HPDE6-E6E7 (cell line): ENCODE measurements at regions not wholly inside any gene's neighbourhood (a gene's known extent, or its start where the extent isn't known, plus 50 kb on each side); places are given as distances from the start of the nearest gene placed in this dataset.

Experiments used
- DNase-seq: peaks from one replicate; pipeline ENCODE4 v3.0.0; 2011; ENCODE audit warnings: missing footprints; ENCODE audit errors: extremely low spot score

DNA sequence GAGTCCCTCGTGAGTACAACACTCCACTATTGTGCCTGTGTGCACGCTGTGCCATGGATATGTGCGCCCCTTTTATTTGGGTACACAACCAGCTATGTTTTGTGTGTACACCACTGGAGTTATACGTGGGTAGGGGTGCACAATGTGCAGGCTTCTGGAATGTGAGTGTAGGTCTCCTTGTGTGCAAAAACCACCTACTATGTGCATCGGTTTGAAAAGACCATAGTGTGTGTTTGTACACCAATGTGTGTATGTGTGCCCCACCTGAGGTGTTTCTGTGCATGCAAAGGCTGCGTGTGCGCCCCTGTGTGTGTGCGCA lies 86.4 kb upstream of the ALDH1L1 start:
- no peak for DNase-seq

DNA sequence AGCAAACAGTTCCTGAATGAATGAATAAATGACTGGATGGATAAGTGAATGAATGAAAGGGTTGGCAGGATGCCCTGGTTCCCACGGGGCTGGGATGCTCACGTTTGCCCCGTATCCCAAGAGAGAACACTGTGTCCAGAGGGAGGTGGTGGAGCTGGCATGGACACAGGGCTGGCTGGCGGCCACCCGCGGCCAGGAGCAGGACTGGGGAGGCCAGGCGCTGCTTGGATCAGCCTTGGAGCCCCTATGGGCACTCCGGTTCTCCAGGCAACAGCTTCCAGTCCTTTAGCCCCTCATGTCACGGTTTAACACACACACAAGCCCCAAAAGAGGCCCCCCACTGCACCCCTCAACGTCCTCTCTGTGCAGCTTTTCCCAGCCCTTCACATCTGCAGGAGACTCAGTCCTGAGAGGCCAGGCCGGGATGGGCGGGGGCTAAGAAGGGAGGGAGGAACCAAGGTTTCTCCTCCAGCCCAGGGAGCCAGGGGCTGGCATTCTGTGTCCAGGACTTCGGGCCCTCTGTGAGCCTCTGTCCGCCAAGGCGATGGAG lies 86.0 kb upstream of the ALDH1L1 start:
- no peak for DNase-seq

DNA sequence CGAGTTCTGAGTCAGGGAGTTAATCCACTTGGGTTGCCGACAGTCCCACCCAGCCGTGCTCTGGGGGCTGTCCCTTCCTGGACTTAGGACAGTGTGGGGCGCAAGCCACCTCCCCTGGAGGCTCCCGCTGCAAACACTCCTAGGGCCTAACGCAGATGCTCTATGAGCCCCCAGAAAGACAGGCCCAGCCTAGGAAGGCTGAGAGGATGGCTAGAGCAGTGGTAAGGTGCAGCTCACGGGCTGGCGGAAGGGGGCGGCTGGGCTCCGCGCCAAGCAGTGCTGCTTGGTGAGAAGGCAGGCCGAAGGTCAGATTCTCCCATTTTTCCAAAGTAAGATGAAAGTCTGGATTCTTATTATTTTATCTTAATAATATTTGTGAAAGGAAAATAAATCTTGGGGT lies 84.6 kb upstream of the ALDH1L1 start:
- DNase-seq, result no peak

DNA sequence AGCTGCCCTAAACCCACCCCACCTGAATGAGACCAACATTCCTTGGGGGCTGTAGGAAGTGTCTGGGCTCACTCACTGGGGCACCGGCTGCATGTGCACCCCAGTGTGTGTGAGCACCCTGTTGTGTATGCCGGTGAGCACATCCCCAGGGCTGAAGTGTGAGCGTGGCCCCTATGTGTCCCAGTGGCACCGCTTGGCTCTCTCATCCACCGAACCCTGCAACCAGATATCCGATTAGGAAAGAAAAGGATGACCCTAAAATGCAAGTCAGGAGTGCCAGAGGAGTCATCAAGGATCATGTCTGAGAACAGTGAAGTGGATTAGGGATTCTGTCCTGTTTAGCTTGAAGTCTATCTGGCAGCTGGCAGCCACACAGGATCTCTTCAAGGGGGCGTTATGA lies 84.0 kb upstream of the ALDH1L1 start:
- DNase-seq, result no peak

DNA sequence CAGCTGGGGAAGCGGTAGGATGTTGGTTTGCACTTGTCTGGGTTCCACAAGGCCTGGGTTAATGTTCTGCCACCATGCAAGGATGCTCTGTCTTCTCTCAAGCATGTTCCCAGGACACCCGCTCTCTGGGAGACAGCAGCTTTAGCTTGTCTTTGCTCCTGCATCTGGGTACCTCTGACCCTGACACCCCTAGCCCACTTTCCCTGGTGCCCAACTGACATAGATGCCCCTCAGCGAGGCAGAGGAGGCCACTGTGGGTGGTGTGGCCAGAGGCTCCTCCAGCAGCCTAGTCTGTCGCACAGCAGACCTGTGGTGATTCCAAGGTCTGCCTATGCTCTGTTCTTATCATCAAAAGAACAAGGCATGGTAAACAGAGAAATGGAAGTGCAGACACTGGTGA lies 83.6 kb upstream of the ALDH1L1 start:
- DNase-seq, result no peak

DNA sequence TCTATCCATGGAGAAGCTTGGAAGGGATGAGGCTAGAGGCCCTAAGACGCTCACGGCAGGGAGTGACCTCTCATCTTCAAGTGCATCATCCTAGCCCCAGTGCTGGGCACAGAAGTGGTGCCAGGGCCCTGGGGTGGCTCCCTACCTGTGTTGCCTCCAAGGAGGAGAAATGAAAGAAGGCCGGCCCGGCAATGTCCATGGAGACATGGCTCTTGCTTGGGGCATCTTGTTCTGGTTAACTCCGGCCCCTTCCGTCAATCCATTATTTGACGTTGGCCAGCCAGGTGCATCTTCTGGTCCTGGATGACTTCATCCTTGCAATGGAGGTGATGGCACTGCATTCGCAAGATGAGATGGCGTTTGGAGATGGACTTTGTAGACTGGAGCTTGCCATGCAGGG lies 83.2 kb upstream of the ALDH1L1 start:
- no peak for DNase-seq

DNA sequence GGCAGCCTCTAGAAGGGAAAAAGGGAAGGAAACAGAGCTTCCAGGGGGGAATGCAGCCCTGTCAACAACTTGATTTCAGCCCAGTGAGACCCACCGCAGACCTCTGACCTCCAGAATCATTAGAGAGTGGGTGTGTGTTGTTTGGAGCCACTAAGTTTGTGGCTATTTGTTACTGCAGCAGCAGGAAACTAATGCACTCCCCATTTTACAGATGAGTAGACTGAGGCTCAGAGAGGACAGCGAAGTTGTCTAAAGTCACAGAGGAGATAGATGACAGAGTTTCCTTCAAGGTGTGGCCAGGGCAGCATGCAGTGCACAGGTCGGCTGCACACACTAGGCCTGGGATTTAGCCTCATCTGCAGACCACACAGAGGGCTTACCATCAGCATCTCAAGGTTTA lies 81.8 kb upstream of the ALDH1L1 start:
- DNase-seq, result no peak

DNA sequence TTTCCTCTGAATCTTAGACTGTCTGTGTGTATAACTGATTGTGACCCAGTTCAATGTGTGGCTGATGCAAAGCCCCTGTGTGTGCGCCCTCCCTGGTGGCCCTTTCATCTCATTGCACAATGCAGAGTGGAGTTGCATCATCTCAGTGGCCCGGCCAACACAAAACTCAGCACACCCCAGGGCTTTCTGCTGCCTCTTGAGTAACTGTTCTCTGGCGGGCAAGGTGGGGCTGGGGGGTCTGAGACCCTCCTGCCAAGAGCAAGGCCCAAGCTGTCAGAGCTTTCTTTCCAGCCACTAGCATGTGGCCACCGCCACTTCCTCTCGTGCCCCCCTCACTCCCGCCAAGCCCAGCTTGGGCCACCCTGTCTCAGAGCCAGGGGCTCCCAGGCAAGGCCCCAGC lies 80.7 kb upstream of the ALDH1L1 start:
- DNase-seq, result no peak

DNA sequence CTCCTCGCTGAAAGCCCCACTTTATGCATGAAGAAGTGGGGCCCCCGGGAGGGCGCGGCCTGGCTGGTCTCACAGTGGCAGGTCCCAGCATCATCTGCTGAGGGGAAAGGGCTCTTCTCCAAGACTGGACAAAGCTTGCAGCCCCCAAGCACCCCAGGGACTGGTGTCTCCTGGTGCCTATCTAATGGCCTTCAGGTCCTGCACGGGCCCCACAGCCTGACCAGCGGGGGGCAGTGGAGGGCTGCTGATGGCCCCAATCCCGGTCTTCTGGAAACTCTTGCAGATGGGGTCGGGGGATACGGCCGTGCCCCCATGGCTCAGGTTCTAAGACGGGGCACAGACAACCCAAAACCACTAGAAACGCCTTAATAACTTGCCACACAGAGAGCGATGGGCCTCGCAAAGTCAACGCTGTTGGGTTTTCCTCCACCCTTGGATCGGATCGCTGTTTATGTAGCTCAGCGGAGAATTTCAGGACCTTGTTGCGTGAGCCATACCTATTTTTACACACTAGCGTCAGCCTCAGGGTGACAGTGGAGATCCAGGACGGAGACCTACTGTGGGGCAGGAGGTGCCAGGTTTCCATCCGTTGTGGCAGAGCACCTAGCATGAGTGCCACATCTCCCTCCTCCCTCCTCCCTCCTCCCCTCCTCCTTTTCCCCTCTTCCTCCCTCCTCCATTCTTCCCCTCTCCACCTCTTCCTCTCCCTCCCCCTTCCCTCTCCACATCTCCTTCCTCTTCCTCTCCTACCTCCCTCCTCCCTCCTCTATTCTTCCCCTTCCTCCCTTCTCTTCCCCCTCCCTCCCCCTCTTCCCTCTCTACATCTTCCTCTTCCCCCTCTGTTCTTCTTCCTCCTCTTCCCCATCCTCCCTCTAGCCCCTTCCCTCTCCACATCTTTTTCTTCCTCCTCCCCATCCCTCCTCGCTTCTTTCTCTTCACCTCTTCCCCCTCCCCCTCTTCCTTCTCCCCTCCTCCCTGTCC lies 79.3 kb upstream of the ALDH1L1 start:
- DNase-seq, result no peak

DNA sequence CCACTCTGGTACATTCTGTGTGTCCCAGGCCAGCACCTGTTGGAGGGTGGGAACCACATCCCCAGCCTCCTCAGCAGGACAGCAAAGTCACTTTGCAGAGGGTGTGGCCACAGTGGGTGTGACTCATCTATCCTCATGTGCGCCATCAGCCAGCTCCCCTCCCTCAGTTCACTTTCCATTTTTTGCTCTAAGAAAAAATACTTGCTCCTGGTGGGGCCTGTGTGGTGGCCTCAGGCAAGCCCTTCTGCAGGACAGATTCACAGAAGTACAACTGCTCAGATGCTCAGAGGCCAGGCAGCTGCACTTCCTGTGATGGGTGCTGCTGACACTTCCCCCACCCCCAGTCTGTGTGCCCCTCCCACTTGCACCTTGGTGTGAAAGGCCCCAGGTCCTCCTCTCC lies 78.3 kb upstream of the ALDH1L1 start:
- DNase-seq, result no peak

DNA sequence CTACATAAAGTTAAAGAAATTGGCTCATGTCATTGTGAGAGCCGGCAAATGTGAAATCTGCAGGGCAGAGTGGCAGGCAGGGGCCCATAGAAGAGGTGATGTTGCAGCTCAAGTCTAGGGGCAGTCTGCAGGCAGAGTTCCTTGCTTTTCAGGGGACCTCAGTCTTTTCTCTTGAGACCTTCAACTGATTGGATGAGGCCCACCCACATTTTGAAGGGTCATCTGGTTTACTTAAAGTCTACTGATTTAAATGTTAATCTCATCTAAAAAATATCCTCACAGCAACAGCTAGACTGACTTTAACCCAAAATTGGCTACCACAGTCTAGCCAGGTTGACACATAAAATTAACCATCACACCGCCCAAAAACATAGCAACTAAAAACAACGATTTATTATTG lies 77.6 kb upstream of the ALDH1L1 start:
- DNase-seq, result no peak

DNA sequence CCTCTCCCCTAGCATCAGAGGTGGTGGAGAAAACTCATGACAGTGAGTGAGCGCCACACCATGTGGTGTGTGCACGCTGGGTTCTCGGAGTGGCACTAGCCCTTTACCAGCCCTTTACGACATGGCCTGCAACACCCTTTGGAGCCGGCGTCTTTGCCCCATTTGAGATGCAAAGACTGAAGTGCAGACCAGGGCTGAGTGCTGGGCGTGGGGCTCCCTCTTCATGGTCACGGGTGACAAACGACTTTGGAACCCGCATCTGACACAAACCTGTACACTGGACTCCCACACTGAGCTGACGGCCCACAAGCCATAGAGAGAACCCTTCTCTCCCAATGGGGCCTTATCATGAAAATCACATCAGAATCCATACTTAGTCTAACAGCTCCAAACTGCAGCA lies 76.8 kb upstream of the ALDH1L1 start:
- DNase-seq, result no peak

DNA sequence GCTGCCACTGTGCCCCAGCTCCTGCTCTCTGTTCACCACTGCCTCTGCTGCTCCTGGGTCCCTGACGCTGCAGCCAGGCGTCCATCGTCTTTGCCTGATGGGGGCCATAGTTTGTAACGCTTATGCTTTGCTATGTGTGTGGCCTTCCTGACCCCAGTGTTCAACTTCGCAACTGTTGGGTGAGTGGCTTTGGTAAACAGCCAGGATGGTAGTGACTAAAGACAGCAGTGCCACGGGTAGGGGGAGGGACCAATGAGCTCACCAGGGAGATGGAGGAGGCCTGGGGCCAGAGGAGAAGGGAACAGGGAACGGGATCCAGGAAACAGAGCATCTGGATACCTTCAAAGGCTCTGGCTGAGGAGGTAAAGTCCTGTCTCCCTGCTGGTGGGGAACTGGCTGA lies 75.9 kb upstream of the ALDH1L1 start:
- DNase-seq, result no peak

DNA sequence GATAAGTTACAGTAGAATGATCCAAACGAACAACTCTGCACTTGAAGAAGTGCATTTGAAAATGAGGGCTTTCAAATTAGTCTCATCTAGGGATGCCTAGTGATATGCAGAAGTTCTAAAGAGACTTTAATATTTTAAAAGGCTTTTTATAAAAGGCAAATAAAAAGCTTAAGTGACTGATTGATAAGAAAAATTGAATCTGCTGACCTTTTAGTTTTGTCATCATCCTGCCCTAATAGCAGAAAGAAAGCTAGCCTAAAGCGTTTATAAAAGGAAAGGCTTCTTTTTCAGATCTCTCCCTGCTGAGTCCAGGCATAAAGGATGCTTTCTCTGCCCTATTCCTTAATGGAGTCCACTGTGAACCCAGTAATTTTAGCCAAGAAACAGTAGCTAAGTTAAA lies 72.7 kb upstream of the ALDH1L1 start:
- DNase-seq, result no peak

DNA sequence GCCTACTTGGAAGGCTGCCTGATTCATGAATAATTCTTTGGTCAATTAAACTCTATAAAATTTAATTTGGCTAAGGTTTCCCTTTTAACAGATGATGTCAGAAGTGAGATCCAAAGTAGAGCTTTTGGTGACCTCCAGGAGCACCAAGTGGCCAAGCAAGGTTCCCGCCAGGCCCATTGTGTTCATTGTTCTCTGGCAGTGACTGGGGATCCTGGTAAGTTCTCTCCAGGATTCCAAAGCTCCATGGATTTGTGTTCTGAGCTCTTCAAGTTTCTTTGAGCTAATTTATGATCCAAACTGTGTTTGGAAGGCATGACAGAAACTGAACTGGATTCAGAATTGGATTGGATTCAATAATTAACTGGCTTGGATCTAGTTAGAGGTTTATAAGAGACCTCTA lies 72.0 kb upstream of the ALDH1L1 start:
- no peak for DNase-seq

DNA sequence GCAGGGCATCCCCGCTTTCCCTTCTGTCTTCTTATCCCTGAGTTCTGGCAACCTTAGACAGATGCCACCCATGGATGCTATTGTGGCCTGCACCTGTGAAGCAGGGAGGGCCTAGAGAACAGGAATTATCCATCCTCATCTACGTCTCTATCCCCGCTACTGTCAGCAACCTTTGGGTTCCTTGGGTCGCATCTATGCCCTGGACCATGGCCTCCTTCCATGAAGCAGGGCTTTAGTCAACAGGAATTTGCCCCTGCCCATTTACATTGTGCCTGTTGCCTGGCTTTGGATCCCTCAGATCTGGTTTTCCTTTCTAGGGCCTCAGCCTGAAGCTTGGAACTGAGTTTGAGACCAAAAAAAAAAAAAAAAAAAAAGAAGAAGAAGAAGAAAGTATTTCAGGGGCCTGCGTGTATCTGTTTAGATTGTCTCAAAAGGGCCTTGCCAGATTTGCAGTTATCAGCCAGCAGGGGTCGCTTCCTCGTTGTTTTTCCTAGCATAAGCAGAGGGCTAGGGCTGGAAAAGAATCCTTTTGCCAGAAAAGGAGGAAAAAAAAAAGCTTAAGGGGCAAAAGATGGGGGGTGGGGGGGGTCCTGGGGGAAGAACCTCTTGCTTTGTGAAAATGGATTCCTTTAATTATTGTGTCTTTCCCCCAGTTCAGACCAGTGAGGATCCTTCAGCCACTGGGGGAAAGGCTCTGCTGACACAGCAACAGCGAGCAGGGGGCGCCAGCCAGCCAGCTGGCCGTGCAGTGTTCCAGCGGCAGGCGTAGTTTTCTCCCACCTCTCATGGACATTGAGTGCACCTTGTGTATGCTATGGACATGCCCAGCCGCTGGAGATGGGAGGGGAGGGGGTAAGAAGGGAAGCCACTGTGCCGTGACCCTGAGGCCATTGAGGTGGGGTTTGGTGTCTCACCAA lies 65.7 kb upstream of the ALDH1L1 start:
- no peak for DNase-seq
